ENCODE measurements at regions not wholly inside any gene's neighbourhood (a gene's known extent, or its start where the extent isn't known, plus 50 kb on each side); places are given as distances from the start of the nearest gene placed in this dataset.

DNA sequence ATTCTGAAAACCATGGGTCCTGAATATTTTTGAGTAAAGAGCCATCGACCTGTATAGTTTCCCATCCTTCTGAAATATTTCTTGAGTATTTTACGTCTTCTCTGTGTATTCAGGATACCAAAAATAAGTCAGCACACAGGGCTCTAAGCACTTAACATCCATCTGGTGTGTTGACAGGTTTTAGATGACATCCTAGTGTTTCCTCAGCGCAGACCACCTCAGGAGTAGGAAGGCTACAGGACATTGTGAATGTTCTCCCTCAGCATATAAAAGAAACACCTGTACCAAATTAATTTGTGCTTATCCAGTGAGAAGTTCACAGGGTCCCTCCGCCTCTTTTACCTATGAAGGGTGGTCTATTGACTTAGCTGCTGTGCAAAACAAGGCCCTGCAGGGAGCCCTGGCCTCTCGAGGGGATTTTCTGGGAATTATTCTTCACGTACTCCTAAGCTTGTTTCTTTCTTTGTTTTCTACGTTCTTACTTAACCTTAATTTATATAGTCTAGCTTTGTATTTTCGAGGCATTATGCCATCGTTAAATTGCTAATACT lies 241.8 kb downstream of the FBXO8 start:
- Histone ChIP-seq H3K27ac (no peak overlapping the region), H3K4me3 (no peak overlapping the region), H3K27me3 (ENCODE audit: insufficient read depth in 3 of 3, low read length in 2 of 3) (no peaks in the 10 kb centered on the region), H3K36me3 (ENCODE audit: insufficient read depth in 1 of 2, low read depth in 1 of 2) (no peaks in the 10 kb centered on the region), H3K9me3 (no peaks in the 10 kb centered on the region), H3K4me1 (no peaks in the 10 kb centered on the region)
- ATAC-seq (no peak), DNase-seq (no peak)
- 37 to 43% (median 40%) methylated on average over 9 of the region's 9 CpGs for WGBS, 3 donors
- TF ChIP-seq CTCF (IDR thresholded peaks at IDR 0.05): no peak
- intact Hi-C loops (cut with DNase I): no loop called here

- no peaks in the 10 kb centered on the region for H3K27me3 ChIP-seq (ENCODE audit: insufficient read depth in 3 of 3, low read length in 2 of 3)
- no peak for TF ChIP-seq CTCF (IDR thresholded peaks at IDR 0.05)
- no peaks in the 10 kb centered on the region for H3K36me3 ChIP-seq (ENCODE audit: insufficient read depth in 1 of 2, low read depth in 1 of 2)
- H3K4me1 ChIP-seq: no peaks in the 10 kb centered on the region
- no peak overlapping the region for H3K27ac ChIP-seq
- intact Hi-C loops (cut with DNase I): no loop called here
- no peak overlapping the region for H3K4me3 ChIP-seq
- no peak for DNase-seq
- ATAC-seq: no peak
- H3K9me3 ChIP-seq: no peaks in the 10 kb centered on the region
These were observed 243.2 kb downstream of the FBXO8 start for GRCh38 chr4:174040287-174040686.

DNA sequence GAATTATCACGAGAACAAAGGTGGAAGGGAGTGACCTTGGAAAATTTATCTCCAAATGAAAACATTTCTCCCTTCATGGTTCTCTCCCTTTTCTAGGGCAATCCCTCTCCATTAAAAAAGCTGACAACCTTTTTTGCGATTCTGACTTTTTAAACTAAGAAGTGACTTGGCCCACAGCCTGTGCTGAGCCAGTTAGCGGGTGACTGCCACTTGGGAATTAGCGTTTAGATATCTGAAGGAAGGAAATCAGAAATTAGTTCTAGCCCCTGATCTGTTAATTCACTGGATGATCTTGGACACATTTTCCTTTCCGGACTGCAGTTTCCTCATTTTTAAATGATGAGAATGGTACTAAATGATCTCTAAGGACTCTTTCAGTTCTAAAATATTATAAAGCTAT lies 245.0 kb downstream of the FBXO8 start:
- no peak overlapping the region for H3K27ac ChIP-seq
- H3K27me3 ChIP-seq (ENCODE audit: insufficient read depth in 3 of 3, low read length in 2 of 3): no peaks in the 10 kb centered on the region
- no peak for TF ChIP-seq CTCF (IDR thresholded peaks at IDR 0.05)
- DNase-seq: no peak
- H3K4me1 ChIP-seq: no peaks in the 10 kb centered on the region
- H3K9me3 ChIP-seq: no peaks in the 10 kb centered on the region
- 53 to 61% (median 54%) methylated on average over 5 of the region's 5 CpGs for WGBS, 3 donors
- H3K36me3 ChIP-seq (ENCODE audit: insufficient read depth in 1 of 2, low read depth in 1 of 2): no peaks in the 10 kb centered on the region
- H3K4me3 ChIP-seq: no peak overlapping the region
- intact Hi-C loops (cut with DNase I): no loop called here
- ATAC-seq: no peak

DNA sequence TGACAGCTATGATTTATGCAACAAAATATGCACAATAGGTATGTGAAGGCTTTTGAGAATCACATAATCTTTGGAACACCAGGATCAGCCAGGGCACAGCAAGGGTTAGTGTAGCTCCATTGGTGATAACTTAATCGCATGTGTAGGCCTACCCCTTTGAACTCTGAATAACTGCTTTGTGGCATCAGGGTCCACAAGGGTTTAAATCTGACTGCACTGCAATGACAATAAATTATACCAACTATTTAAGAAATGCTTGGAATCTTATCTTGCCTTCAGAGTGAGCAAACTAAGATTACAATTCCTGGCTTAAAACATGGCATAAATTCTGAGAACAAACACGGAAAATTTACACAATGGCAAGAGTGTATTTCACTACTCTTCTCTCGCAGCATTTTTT lies 245.8 kb downstream of the FBXO8 start:
- DNase-seq (no peak), ATAC-seq (no peak)
- Histone ChIP-seq H3K4me1 (no peaks in the 10 kb centered on the region), H3K4me3 (no peak overlapping the region), H3K9me3 (no peaks in the 10 kb centered on the region), H3K27ac (no peak overlapping the region), H3K27me3 (ENCODE audit: insufficient read depth in 3 of 3, low read length in 2 of 3) (no peaks in the 10 kb centered on the region), H3K36me3 (ENCODE audit: insufficient read depth in 1 of 2, low read depth in 1 of 2) (no peaks in the 10 kb centered on the region)
- intact Hi-C loops (cut with DNase I): no loop called here
- TF ChIP-seq CTCF (IDR thresholded peaks at IDR 0.05): no peak
- 35 to 48% (median 38%) methylated on average over 3 of the region's 3 CpGs for WGBS, 3 donors

GRCh38 chr4:174037049-174037448 lies 246.4 kb downstream of the FBXO8 start:
- TF ChIP-seq CTCF (IDR thresholded peaks at IDR 0.05): no peak
- intact Hi-C loops (cut with DNase I): no loop called here
- DNase-seq (no peak), ATAC-seq (no peak)
- Histone ChIP-seq H3K9me3 (no peaks in the 10 kb centered on the region), H3K36me3 (ENCODE audit: insufficient read depth in 1 of 2, low read depth in 1 of 2) (no peaks in the 10 kb centered on the region), H3K27me3 (ENCODE audit: insufficient read depth in 3 of 3, low read length in 2 of 3) (no peaks in the 10 kb centered on the region), H3K4me3 (no peak overlapping the region), H3K27ac (no peak overlapping the region), H3K4me1 (no peaks in the 10 kb centered on the region)
- 47 to 59% (median 52%) methylated on average over 8 of the region's 8 CpGs for WGBS, 3 donors

Measured in psoas muscle (tissue), 7 donors.